ENCODE measurements at regions not wholly inside any gene's neighbourhood (a gene's known extent, or its start where the extent isn't known, plus 50 kb on each side); places are given as distances from the start of the nearest gene placed in this dataset.
"Not testable (repeated sequence)": the region's sequence is repeated elsewhere in the genome, so short reads cannot be mapped to it uniquely, and the experiment has no call there.

DNA sequence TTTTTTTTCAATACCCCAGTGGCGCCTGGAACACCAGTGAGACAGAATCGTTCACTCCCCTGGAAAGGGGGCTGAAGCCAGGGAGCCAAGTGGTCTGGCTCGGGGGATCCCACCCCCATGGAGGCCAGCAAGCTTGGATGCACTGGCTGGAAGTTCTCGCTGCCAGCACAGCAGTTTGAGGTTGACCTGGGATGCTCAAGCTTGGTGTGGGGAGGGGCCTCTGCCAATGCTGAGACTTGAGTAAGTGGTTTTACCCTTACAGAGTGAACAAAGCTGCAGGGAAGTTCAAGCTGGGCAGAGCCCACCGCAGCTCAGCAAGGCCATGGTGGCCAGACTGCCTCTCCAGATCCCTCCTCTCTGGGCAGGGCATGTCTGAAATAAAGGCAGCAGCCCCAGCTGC is 276.2 kb upstream of the CNTN6 start:
- no peak for DNase-seq (ENCODE audit: low read depth)

DNA sequence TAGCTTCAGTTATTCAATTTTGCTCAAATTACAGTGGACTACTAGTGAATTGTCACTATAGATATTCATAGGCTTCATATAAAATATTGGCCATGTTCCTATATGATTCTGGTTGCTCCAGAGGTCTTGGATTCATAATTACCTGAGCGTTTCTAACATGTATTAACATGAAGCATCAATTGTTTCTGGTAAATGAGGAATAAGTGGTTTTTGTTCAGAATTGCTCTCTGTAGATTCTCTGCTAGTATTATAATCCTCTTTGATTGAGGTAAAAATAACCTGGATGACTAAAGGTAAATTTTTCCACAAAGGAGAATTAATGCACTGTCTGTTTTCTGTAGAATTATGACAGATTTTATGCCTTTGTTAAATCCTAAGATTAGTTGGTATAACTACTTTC is 258.1 kb upstream of the CNTN6 start:
- no peak for DNase-seq (ENCODE audit: low read depth)

DNA sequence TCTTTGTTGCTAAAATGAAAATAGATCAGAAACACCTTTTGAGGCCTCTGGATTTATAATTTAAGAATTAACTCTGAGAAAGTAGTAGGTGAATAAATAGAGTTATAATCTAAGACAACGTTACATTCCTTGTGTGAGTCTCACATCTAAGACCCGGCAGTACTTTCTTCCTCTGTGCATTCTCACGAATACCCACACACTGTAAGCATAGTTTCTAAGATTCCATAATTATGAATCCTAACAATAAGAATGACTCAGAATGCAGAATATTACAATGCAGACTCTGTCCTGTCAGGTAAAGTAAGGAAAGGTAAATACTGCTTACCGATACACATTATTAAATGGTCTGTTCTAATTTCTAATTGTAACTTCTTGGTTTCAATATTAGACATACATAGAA is 257.7 kb upstream of the CNTN6 start:
- DNase-seq (ENCODE audit: low read depth) = no peak

DNA sequence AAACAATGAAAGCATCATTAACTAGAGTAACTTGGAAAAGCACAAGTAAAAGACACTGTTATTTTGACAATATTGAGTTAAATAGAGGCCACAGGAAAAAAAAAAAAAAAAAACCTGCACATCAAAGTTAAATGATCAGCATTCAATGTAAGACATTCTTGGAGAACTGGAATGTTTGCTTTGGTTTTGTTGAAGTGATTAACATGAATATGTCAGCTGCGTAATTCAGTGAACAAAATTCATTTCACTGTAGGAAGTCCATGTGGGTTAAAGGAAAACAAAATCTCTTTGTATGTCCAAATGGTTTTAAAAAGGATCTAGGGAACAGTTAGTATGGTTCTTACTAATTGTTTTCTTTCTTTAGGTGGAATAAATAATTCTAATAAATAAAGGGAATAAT is 252.8 kb upstream of the CNTN6 start:
- DNase-seq (ENCODE audit: low read depth) = no peak

DNA sequence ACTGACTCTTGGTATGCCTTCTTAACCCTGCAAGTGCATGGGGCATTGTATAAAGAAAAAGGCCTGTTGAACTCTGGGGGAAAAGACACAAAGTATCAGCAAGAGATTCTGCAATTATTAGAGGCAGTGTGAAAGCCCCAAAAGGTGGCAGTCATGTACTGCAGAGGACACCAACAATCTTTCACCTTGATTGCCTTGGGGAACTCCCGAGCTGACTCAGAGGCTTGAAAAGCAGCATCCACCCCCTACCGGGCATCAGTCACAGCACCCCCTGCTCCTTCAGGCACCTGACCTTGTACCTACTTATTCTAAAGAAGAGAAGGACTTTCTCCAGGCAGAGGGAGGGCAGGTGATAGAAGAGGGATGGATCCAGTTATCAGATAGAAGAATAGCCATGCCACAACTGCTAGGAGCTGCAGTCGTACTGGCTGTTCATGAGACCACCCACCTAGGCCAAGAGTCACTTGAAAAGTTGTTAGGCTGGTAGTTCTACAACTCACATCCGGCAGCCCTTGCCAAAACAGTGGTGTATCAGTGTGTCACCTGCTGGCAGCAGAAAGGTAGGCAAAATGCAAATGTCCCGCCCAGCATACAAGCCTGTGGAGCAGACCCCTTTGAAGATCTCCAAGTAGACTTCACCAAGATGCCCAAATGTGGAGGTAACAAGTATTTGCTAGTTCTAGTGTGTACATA is 241.6 kb upstream of the CNTN6 start:
- no peak for DNase-seq (ENCODE audit: low read depth)

DNA sequence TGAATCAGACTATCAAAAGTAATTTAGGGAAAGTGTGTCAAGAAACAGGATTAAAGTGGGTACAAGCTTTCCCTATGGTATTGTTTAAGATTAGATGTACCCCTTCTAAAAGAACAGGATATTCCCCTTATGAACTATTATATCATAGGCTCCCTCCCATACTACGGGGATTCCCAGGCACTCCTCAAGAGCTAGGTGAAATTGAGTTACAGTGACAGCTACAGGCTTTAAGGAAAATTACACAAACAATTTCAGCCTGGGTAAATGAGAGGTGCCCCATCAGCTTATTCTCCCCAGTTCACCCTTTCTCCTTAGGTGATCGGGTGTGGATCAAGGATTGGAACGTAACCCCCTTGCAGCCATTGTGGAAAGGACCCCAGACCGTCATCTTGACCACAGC is 240.8 kb upstream of the CNTN6 start:
- DNase-seq (ENCODE audit: low read depth) = no peak

DNA sequence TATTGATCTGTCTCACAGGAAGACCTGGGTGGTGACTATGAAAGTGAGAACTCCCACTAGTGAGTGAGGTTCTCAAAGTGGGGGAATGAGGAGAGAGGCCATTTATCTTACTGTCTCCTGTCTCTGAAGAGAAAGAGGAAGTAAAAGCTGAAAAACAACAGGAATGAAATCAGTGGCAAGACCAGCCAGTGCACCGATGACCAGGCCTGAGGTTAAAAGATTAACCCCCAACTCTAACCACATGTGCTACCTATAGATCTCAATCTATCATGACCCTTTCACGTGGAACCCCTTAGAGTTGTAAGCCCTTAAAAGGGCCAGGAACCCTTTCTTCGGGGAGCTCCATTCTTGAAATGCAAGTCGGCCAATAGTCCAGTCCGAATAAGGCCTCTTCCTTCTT is 239.3 kb upstream of the CNTN6 start:
- DNase-seq (ENCODE audit: low read depth) = no peak

DNA sequence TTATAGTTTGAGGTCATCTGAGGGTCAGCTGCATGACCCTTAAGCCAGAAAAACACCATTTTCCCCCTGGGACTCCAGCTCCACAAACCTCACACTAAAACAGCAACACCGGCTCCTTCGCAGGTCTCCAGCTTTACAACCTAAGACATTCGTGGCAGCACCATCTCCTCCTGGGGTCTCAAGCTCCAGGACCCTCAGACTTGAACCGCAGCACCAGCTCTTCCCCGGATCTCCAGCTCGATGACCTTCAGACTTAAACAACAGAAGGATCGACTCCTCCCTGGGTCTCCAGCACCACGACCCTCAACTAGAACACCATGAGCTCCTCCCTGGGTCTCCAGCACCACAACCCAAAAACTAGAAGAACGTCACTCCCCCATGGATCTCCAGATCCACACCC is 233.7 kb upstream of the CNTN6 start:
- no peak for DNase-seq (ENCODE audit: low read depth)

DNA sequence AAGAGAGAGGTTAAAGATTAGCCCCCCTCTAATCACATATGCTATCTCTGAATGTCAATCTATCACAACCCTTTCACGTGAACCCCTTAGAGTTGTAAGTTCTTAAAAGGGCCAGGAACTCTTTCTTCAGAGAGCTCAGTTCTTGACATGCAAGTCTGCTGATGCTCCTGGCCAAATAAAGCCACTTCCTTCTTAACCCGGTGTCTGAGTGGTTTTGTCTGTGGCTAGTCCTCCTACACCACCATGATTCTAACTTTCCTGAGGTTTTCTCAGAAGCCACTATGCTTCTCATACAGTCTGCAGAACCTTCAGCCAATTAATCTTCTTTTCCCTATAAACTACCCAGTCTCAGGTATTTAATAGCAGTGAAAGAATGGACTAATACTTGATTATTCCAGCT is 231.1 kb upstream of the CNTN6 start:
- no peak for DNase-seq (ENCODE audit: low read depth)

DNA sequence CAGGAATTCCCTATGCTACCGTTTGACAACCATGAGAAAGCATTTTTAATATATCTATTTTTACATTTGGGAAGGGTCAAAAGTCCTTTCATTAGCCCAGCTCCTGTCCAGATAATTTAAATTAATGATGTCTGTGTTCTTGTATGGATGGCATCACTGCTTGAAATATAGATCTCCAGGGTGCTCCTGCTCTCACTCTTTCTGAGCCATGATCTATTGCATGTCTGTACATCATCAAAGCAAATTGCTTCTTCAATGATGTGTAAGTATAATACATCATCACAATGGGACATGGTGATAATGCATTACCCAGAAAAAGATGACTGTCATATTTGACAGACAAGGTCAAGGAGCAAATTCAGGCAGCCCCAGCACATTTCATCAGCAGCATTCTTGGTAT is 223.6 kb upstream of the CNTN6 start:
- DNase-seq (ENCODE audit: low read depth) = no peak

DNA sequence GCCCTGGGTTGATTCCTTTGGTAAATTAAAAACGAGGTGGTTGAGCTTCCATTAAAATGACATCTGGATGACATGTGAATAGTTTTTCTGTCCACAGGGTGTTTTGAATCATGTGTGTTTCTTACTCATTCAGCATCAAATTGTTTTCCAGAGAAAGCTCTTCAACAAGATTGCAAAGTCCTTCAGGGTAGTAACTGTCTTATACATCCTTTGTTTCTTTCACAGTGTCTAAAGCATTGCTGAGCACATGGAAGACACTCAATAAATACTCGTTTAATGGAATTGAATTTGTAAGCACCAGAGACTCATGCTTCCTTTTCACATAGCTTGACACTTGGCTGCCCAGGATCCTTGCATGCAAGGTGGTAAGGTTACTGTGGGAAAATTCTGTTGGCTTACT is 223.1 kb upstream of the CNTN6 start:
- no peak for DNase-seq (ENCODE audit: low read depth)

DNA sequence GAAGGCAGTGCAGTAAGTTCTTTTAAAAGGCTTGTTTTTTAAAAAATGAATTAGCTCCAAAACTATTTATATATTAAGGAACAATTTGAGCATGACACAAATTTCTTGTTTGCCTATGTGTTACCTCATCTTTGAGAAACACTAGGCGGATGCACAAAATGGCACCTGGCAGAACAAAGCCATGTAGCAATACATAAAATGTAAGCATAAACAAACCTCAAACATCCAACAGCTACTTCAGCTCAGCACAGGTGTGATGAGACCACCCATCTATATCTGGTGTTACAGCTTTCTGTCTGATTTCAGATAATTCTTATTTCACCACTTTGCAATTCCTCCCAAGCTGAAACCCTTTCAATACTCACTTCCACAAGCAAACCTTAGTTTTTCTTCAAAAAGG is 221.2 kb upstream of the CNTN6 start:
- no peak for DNase-seq (ENCODE audit: low read depth)

DNA sequence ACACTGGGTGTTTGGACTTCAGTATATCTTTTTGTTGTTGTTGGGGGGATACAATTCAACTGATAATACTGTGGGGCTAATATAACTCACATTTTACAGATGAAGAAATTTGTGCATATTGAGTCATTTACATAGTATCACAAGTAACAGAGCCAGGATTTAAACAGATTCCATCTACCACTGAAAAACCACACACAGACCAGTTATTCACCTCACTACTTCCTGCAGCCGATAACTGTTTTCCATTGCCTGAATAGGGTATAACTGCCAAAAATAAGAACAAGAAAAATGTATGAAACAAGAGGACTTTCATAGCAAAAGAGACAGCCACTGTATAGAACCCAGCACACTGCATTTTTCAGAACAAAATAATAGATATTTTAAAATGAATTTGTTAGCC is 215.8 kb upstream of the CNTN6 start:
- DNase-seq (ENCODE audit: low read depth) = no peak

DNA sequence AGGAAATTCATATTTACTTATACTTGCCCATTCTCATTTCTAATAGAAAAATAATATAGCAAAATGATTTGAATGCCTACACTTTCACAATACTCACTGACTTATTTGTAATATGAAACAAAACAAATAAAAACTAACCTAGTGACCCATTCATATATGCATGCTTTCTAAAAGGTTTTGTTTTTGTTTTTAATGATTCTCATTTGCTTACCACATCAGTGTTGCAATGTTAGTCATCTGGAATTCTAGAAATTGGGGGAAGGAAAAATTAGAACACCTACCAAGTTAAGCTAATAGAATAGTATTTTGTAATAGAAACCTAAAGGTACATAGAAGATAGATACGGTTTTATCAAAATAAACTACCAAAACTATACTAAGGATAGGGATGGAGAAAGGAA is 214.1 kb upstream of the CNTN6 start:
- DNase-seq (ENCODE audit: low read depth) = no peak

DNA sequence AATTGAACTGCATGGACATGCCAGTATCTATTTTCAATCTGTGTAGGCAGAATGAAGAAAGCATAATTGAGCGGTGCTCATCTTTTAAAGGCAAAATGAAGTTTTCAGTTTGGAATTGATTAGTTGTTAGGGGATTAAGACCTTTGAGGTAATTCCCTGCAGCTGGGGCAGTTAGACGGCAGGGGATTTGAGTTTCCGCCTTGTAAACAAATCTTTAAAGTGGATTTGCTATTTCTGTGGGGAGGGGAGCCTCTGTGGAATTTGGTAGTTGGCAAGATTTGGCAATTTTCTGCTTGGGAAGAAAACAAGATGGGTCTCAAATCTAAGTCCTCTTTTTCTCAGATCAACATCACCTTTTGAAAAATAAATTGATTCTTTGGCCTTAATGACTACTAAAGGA is 212.5 kb upstream of the CNTN6 start:
- no peak for DNase-seq (ENCODE audit: low read depth)

DNA sequence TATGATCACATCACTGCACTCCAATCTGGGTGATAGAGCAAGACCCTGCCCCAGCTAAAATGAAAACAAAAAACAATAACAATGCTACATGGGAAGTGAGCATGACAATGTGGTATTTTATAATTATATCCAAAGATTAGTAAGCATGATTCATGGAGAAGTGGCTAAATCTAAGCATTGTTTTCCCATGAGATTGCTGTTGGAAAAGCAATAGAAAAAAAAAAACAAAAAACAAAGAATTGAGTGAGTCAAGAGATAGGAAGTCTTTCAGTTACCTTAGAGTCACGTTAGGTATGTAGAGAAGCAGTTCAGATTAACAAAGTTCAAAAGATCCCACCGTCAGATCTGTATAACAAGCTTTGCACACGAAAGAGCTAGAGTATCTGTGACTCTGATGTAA is 210.3 kb upstream of the CNTN6 start:
- DNase-seq (ENCODE audit: low read depth) = no peak

DNA sequence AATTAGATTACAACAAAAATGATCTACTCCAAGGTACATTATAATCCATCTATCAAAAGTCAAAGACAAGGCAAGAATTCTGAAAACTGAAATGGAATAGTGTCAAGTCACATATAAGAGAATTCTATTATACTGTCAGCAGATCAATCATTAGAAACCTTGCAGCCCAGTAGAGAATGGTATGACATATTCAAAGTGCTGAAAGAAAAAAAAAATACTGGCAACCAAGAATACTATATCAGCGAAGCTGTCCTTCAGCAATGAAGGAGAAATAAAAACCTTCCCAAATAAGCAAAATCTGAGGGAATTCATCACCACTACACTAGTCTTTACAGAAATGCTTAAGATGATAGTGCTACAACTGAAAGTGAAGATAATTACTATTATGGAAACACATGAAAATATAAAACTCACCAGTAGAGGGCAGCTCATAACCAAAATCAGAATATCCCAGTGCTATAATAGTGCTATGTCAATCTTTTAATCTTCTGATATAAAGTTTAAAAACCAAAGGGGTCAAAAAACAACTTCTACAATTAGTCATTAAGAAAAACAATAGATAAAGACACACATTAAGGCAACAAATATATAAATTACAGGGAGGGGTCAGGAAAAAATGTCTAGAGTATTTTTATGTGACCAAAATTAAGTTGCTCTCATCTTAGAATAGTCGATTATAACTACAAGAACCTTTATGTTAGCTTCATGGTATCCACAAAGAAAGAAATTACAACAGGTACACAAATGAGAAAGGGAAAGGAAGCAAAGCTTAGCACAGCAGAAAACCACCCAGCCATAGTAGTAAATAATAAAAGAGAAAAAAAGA is 190.7 kb upstream of the CNTN6 start:
- DNase-seq (ENCODE audit: low read depth) = no peak

DNA sequence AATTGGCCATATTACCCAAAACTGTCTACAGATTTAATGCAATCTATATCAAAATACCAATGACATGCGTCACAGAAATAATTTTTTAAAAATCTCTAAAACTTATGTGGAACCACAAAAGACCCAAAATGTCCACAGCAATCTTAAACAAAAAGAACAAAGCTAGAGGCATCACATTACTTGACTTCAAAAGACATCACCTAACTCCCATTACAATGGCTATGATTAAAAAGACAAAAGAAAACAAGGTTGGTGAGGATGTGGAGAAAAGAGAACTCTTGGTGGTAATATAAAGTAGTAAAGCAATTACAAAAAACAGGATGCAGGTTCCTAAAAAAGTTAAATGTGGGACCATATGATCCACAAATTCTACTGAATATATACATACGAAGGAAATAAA is 187.6 kb upstream of the CNTN6 start:
- DNase-seq (ENCODE audit: low read depth) = no peak

DNA sequence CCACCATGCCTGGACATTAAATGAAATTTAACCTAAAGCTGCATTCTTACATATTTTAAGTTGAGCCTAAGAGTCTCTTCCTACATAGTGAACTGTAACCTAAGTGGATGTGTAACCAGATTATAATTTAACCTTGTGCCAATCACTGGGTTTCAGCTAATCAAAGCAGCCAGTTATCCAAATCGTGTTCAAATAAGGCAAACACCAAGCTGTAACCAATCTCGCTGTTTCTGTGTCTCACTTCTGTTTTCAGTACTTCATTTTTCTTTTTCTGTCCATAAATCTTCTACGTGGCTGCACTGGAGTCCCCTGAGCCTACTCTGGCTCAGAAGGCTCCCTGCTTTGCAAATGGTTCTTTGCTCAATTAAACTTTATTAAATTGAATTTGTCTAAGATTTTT is 186.1 kb upstream of the CNTN6 start:
- no peak for DNase-seq (ENCODE audit: low read depth)

DNA sequence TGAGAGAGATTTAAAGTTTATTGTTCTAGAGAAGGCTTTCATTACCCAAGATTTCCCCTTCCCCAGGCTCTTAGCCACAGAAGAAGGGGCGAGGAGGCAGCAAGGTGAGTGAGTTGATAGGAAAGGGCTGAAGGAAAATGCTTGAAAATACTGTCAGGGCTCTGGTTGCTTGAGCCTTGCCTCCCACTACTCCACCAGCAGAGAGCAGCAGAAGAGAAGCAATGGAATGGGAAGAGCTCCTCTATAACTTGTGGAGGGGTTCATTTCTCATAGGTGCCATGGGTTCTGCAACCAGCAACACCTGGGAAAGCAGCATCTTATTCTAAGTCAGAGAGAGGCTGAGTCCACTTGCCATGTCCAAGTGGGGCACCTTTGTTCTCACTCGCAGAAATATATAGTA is 184.0 kb upstream of the CNTN6 start:
- no peak for DNase-seq (ENCODE audit: low read depth)

DNA sequence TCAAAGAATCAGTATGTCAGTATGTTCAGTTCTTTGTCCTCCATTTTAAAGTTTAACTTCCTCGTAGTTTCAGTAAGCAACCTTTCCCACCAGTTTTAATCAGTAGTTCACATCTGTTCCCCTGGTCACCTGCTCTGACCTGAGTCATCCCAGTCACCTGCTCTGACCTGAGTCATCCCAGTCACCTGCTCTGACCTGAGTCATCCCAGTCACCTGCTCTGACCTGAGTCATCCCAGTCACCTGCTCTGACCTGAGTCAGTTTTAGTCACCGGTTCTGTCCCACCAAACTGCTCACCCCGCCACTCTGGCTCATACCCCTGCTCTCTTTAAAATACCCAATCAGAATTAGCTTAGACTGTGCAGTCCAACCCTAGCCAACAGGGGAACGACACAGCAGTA is 180.1 kb upstream of the CNTN6 start:
- not testable (repeated sequence) for DNase-seq (ENCODE audit: low read depth)

DNA sequence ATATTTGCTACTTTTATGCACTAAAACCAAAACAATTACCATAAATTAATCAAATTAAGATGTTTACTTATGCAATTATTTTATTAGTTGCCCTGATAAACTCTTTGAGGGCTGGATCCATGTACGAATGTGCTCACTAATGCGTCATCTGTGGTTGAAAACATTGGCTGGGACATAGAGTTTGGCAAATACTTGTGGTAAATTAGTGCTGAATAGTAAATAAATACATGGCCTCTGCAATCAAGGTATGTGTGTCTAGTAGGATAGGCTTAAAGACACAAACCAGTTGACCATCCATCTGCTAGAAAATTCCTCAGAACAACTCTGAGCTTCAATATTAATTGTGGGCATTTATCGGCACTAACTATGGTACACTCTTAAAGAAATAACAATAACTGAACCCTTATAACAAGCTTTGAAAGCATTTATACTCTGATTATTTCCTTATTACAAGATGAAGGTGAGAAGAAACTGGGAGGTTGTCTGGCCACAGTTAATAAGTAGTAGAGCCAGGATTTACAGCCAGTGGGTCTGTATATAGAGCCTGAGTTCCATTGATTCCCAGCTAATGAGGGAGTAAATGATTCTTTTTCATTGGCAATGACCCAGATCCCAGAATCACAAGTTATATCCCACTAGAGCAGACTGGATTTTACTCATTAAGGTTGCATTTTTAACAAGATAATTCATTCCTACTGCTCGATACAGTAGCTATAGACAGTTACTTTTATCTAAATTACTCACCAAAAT is 169.5 kb upstream of the CNTN6 start:
- DNase-seq (ENCODE audit: low read depth) = no peak

DNA sequence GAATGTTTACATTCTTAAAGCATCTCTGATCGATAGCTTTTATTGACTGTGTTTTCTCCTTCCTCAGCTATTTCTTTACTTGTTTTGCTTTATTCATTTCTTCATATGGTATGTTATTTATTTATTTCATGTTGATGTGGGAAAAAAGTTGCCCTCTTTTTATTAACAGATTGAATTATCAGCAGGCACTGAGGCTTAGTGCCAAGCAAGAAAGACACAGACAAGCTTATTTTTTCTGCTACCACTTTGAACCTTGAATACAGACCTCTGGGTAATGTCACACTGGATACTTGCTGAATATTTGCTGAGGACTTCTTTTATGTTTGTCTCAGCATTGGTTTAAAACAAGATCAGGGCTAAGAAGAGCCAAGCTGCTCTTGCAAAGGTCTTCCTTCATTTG is 162.0 kb upstream of the CNTN6 start:
- DNase-seq (ENCODE audit: low read depth) = no peak

Measured in stromal cell of bone marrow (primary cell).